Heart right ventricle (tissue), 16 donors: ENCODE measurements at regions not wholly inside any gene's neighbourhood (a gene's known extent, or its start where the extent isn't known, plus 50 kb on each side); places are given as distances from the start of the nearest gene placed in this dataset.
A peak's percentile ranks its signal among the peaks of the same experiment; 100 is the strongest.

Experiments
- ATAC-seq, 8 donors: fragments of 200-7000 bp; cut with Tn5 transposase; one replicate each; pipeline ENCODE4 v1.9.1; 2020; ENCODE audit warnings: mild to moderate bottlenecking in 8 of 8, moderate library complexity in 8 of 8, moderate number of reproducible peaks in 1 of 8
- DNase-seq, 2 donors: peaks; one replicate each; pipeline ENCODE4 v3.0.0-alpha.2; 2020
- H3K27ac ChIP-seq, 10 donors: fragments of 200-600 bp; sonication (generic) in 2 of 10; one replicate each; pipeline versions ENCODE4 v1.5.0 to v1.8.0; 2020 to 2022; ENCODE audit warnings: mild to moderate bottlenecking in 3 of 10
- H3K27me3 ChIP-seq, 7 donors: fragments of 200-600 bp; one replicate each; pipeline ENCODE4 v1.8.0; 2021 to 2022; ENCODE audit warnings: mild to moderate bottlenecking in 2 of 7
- H3K36me3 ChIP-seq, 9 donors: fragments of 200-600 bp; sonication (generic) in 1 of 9; one replicate each; pipeline versions ENCODE4 v1.5.0 to v1.8.0; 2020 to 2022; ENCODE audit warnings: mild to moderate bottlenecking in 2 of 9
- H3K4me1 ChIP-seq, 9 donors: fragments of 200-600 bp; sonication (generic) in 1 of 9; one replicate each; pipeline versions ENCODE4 v1.5.0 to v1.8.0; 2020 to 2022; ENCODE audit warnings: mild to moderate bottlenecking in 4 of 9
- H3K4me3 ChIP-seq, 10 donors: fragments of 200-600 bp; sonication (generic) in 2 of 10; one replicate each; pipeline versions ENCODE4 v1.5.0 to v1.8.0; 2020 to 2022; ENCODE audit warnings: mild to moderate bottlenecking in 7 of 10, moderate library complexity in 2 of 10
- H3K9me3 ChIP-seq, 11 donors: fragments of 200-600 bp in 10 of 11; sonication (generic) in 2 of 11; one replicate each; pipeline versions ENCODE4 v1.5.0 to v1.8.0; 2013 to 2022; ENCODE audit warnings: mild to moderate bottlenecking in 2 of 11, control low read depth in 1 of 11, moderate library complexity in 1 of 11
- CTCF ChIP-seq, 9 donors: fragments of 200-600 bp; sonication (generic) in 2 of 9; IDR thresholded peaks; one replicate each; pipeline versions ENCODE4 v1.5.0 to v1.8.0; 2021 to 2022; ENCODE audit warnings: antibody characterized with exemption in 9 of 9, mild to moderate bottlenecking in 5 of 9, moderate library complexity in 1 of 9
- WGBS, 2 donors: extraction: QIAGEN DNeasy Blood & Tissue Kit; methylation state at CpG; one replicate each; pipeline ENCODE4 v1.1.7; 2013; ENCODE audit warnings: inconsistent platforms in 1 of 2; 5-methylcytosine and 5-hydroxymethylcytosine counted together
- intact Hi-C, 10 donors: fragments of 100-400 bp; cut with DNase I; formaldehyde crosslinking; loops; one replicate each; pipeline versions ENCODE4 v1.11.1 to v1.14.2; 2022
- donor health status: Arrhythmogenic right ventricular cardiomyopathy.
- donor health status: ischemic (EF 13 %, LVEDD 7.1; RV severe dilation, severe dysfunction).
- donor health status: healthy with polysubstance abuse.
- donor health status: DM: no; HTN: yes; CAD: no.
- donor health status: DM: no; HTN: no; CAD: no.
- donor health status: ischemic (EF 25% LVEDD 6.9; RV normal size, moderate dysfunction).
- donor health status: ischemic (EF 25% LVEDD 5.7; RV mildly dilated, moderate dysfunction).
- donor health status: healthy.
- donor health status: DM: yes; HTN: yes; CAD: no.
- donor health status: Ischemic cardiomyopathy.
- donor health status: ischemic (EF 35%, LVEDD 5.7; RV mildly dilated, moderate dysfunction).
- donor health status: nonischemic (EF 11% LVEDD 7.7; RV severe dilation, severe dysfunction).
- donor health status: DM: yes; HTN: yes; CAD: no.
- donor health status: PGD.
- donor health status: ischemic (EF 29% LVEDD 5.4; RV normal size, mild dysfunction).
- donor health status: nonischemic (EF 23%, LVEDD 6.1; RV moderate dilation, normal function).

- Histone ChIP-seq H3K36me3 (no peaks in the 10 kb centered on the region), H3K27me3 (no peaks in the 10 kb centered on the region), H3K4me1 (peaks cover 0 to 28% (median 7%) of the 10 kb centered on the region in 9 donors), H3K27ac (no peak overlapping the region), H3K4me3 (no peak overlapping the region), H3K9me3 (peaks cover 0 to 23% (median 0%) of the 10 kb centered on the region in 11 donors)
- no peak for DNase-seq
- intact Hi-C loops, result no loop called here
- peak in 1 of 8 donors; percentile 30 for ATAC-seq
- TF ChIP-seq CTCF (IDR thresholded peaks at IDR 0.05), result no peak
- WGBS, 2 donors, result 86 to 97% methylated on average over 2 of the region's 2 CpGs
These were observed 437.2 kb upstream of the ID2 start for GRCh38 chr2:8244639-8245038.

GRCh38 chr2:8246137-8246536 is 435.7 kb upstream of the ID2 start:
- TF ChIP-seq CTCF (IDR thresholded peaks at IDR 0.05), result no peak
- WGBS, 2 donors, result 98 to 99% methylated on average over 3 of the region's 3 CpGs
- Histone ChIP-seq H3K4me1 (peaks cover 0 to 27% (median 7%) of the 10 kb centered on the region in 9 donors), H3K27me3 (no peaks in the 10 kb centered on the region), H3K27ac (no peak overlapping the region), H3K36me3 (no peaks in the 10 kb centered on the region), H3K4me3 (no peak overlapping the region), H3K9me3 (peaks cover 0 to 23% (median 0%) of the 10 kb centered on the region in 11 donors)
- no peak for DNase-seq
- intact Hi-C loops, result no loop called here
- no peak for ATAC-seq

- TF ChIP-seq CTCF (IDR thresholded peaks at IDR 0.05), result no peak
- H3K27me3 ChIP-seq, result no peaks in the 10 kb centered on the region
- no peaks in the 10 kb centered on the region for H3K36me3 ChIP-seq
- no peak for DNase-seq
- intact Hi-C loops, result no loop called here
- no peak overlapping the region for H3K4me3 ChIP-seq
- WGBS, 2 donors, result 68 to 73% methylated on average over 11 of the region's 11 CpGs
- H3K27ac ChIP-seq, result peak overlapping the region in 8 of 10 donors; percentile 17 to 64 (median 50)
- peaks cover 0 to 23% (median 0%) of the 10 kb centered on the region in 11 donors for H3K9me3 ChIP-seq
- peak; percentile 38 to 68 (median 54) for ATAC-seq
- H3K4me1 ChIP-seq, result peaks cover 0 to 19% (median 7%) of the 10 kb centered on the region in 9 donors
These were observed 433.8 kb upstream of the ID2 start for GRCh38 chr2:8247905-8248622.

- Histone ChIP-seq H3K27me3 (no peaks in the 10 kb centered on the region), H3K36me3 (no peaks in the 10 kb centered on the region), H3K9me3 (peaks cover 0 to 21% (median 0%) of the 10 kb centered on the region in 11 donors), H3K27ac (peak overlapping the region in 9 of 10 donors; percentile 9 to 64 (median 49)), H3K4me1 (peaks cover 0 to 19% (median 7%) of the 10 kb centered on the region in 9 donors), H3K4me3 (no peak overlapping the region)
- no peak for TF ChIP-seq CTCF (IDR thresholded peaks at IDR 0.05)
- WGBS, 2 donors, result 79 to 89% methylated on average over 2 of the region's 2 CpGs
- intact Hi-C loops, result no loop called here
- DNase-seq, result no peak
- peak in 2 of 8 donors; percentile 17 to 42 for ATAC-seq
These were observed 433.3 kb upstream of the ID2 start for GRCh38 chr2:8248623-8248957.
